ENCODE measurements at regions not wholly inside any gene's neighbourhood (a gene's known extent, or its start where the extent isn't known, plus 50 kb on each side); places are given as distances from the start of the nearest gene placed in this dataset.

DNA sequence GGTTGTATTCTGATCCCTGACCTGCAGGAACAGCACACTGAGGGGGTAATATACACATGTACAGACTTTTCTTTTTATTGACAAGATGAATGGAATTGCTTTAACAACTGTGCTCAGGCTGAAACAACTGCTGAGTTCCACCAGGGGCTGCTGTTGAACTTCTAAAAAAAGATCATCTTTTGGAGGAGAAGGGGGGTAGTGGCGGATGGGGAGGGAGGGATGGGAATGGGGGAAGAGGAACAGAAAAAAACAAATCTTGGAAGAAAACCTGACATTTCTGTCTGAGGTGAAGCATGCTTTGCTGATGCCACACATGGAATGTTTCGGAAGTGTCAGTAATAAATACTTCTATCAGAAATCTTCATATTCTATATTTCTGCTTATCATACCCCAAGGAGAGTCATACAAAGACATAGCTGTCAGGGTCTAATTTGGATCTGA, 75.0 kb downstream of the RWDD3 start:
- ATAC-seq: no peak
- Histone ChIP-seq H3K27ac (no peak overlapping the region), H3K36me3 (no peaks in the 10 kb centered on the region), H3K27me3 (no peaks in the 10 kb centered on the region), H3K4me3 (no peak overlapping the region), H3K9me3 (no peaks in the 10 kb centered on the region), H3K4me1 (peaks cover 0 to 39% (median 2%) of the 10 kb centered on the region in 3 donors)
- WGBS, 2 donors (ENCODE audit: low coverage in 1 of 2): 25 to 33% methylated on average over 1 to 2 of the region's 2 CpGs
- TF ChIP-seq CTCF (IDR thresholded peaks at IDR 0.05) (peak; percentile 65 to 81 (median 67)), POLR2AphosphoS5 (IDR thresholded peaks at IDR 0.05) (no peak), EP300 (IDR thresholded peaks at IDR 0.05) (no peak), POLR2A (IDR thresholded peaks at IDR 0.05) (no peak)

DNA sequence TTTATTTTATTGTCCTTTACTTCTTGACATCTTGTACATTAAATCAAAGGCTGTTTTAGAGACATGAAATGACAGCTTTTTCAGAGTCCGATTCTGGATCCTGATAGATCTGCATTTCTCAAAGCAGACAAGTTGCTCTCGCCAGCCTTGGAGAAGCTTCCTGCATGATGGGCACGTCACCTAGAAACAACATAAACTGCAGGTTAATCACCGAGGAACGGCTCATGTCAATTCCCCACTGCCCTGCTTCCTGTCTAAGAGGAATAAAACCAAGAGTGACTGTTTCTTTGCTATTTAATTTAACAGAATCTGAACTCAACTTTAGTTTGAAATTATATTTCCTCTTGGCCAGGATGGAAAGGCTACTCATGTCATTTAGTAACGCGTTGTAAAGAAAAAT, 77.0 kb downstream of the RWDD3 start:
- peaks cover 0 to 39% (median 2%) of the 10 kb centered on the region in 3 donors for H3K4me1 ChIP-seq
- H3K4me3 ChIP-seq: no peak overlapping the region
- no peaks in the 10 kb centered on the region for H3K36me3 ChIP-seq
- 49 to 50% methylated on average over 1 to 7 of the region's 7 CpGs for WGBS, 2 donors (ENCODE audit: low coverage in 1 of 2)
- H3K9me3 ChIP-seq: no peaks in the 10 kb centered on the region
- no peak for ATAC-seq
- H3K27ac ChIP-seq: no peak overlapping the region
- no peaks in the 10 kb centered on the region for H3K27me3 ChIP-seq
- TF ChIP-seq POLR2AphosphoS5 (IDR thresholded peaks at IDR 0.05): no peak
- no peak for TF ChIP-seq POLR2A (IDR thresholded peaks at IDR 0.05)
- no peak for TF ChIP-seq EP300 (IDR thresholded peaks at IDR 0.05)
- TF ChIP-seq CTCF (IDR thresholded peaks at IDR 0.05): no peak

DNA sequence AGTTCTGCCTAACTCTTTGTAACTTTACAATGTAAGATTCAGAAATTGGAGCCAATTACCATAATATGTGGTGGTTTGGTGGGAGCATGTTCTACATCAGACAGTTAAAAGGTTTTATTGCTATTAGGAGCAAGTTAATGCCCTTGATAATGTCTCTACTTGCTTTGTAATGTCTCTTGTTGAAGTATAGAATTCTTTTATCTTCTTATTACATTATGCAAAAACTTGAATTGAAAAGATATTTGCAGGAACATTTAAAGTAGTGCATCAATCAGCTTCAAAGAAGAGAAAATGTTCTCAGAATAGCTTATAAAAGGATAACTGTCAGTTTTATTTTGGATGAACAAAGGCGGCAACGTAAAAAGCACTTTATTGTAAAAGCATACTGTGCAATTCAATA, 77.8 kb downstream of the RWDD3 start:
- no peaks in the 10 kb centered on the region for H3K9me3 ChIP-seq
- TF ChIP-seq POLR2A (IDR thresholded peaks at IDR 0.05): no peak
- no peak for TF ChIP-seq CTCF (IDR thresholded peaks at IDR 0.05)
- no peak for TF ChIP-seq POLR2AphosphoS5 (IDR thresholded peaks at IDR 0.05)
- TF ChIP-seq EP300 (IDR thresholded peaks at IDR 0.05): no peak
- peaks cover 0 to 39% (median 2%) of the 10 kb centered on the region in 3 donors for H3K4me1 ChIP-seq
- no peaks in the 10 kb centered on the region for H3K36me3 ChIP-seq
- no peak for ATAC-seq
- WGBS, 2 donors (ENCODE audit: low coverage in 1 of 2): 75 to 93% methylated on average over 2 of the region's 2 CpGs
- H3K4me3 ChIP-seq: no peak overlapping the region
- H3K27me3 ChIP-seq: no peaks in the 10 kb centered on the region
- no peak overlapping the region for H3K27ac ChIP-seq

DNA sequence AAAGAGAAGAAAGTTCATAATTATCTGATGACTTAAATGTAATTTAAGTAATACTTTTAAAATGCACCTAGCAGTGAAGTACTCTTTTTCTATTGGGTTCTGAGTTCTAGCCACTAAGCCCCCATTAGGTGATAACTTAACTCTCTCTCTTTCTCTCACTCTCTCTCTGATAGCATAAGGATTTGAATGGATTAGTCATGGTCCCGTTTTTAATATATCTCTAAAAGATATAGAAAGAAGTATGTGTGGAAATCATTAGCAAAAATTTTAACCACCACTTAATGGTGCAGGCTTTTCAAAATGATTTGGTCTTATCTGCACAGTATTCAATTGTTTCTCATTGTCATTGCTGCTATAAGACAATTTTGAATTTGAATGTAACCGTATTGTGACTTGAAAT, 78.2 kb downstream of the RWDD3 start:
- H3K27ac ChIP-seq: no peak overlapping the region
- TF ChIP-seq CTCF (IDR thresholded peaks at IDR 0.05) (no peak), POLR2AphosphoS5 (IDR thresholded peaks at IDR 0.05) (no peak), POLR2A (IDR thresholded peaks at IDR 0.05) (no peak), EP300 (IDR thresholded peaks at IDR 0.05) (no peak)
- H3K36me3 ChIP-seq: no peaks in the 10 kb centered on the region
- peaks cover 0 to 39% (median 2%) of the 10 kb centered on the region in 3 donors for H3K4me1 ChIP-seq
- ATAC-seq: no peak
- H3K27me3 ChIP-seq: no peaks in the 10 kb centered on the region
- no peaks in the 10 kb centered on the region for H3K9me3 ChIP-seq
- no peak overlapping the region for H3K4me3 ChIP-seq
- 71 to 76% methylated on average over 2 of the region's 2 CpGs for WGBS, 2 donors (ENCODE audit: low coverage in 1 of 2)

- 62 to 69% methylated on average over 3 of the region's 3 CpGs for WGBS, 2 donors (ENCODE audit: low coverage in 1 of 2)
- H3K9me3 ChIP-seq: no peaks in the 10 kb centered on the region
- no peak for TF ChIP-seq POLR2A (IDR thresholded peaks at IDR 0.05)
- TF ChIP-seq POLR2AphosphoS5 (IDR thresholded peaks at IDR 0.05): no peak
- TF ChIP-seq CTCF (IDR thresholded peaks at IDR 0.05): no peak
- no peak for TF ChIP-seq EP300 (IDR thresholded peaks at IDR 0.05)
- peaks cover 0 to 35% (median 2%) of the 10 kb centered on the region in 3 donors for H3K4me1 ChIP-seq
- no peak for ATAC-seq
- no peaks in the 10 kb centered on the region for H3K27me3 ChIP-seq
- H3K36me3 ChIP-seq: no peaks in the 10 kb centered on the region
- H3K4me3 ChIP-seq: no peak overlapping the region
- no peak overlapping the region for H3K27ac ChIP-seq
Measured at GRCh38 chr1:95313527-95313926, 79.5 kb downstream of the RWDD3 start.
